Heart left ventricle (tissue), 13 donors: ENCODE measurements at regions not wholly inside any gene's neighbourhood (a gene's known extent, or its start where the extent isn't known, plus 50 kb on each side); places are given as distances from the start of the nearest gene placed in this dataset.

Source experiments
- CTCF ChIP-seq, 12 donors: fragments of 200-600 bp; sonication (generic) in 4 of 12; IDR thresholded peaks; one replicate each; pipeline versions ENCODE4 v1.5.0 to v1.8.0; 2018 to 2022; ENCODE audit warnings: antibody characterized with exemption in 12 of 12, mild to moderate bottlenecking in 5 of 12
- POLR2A ChIP-seq, 2 donors: fragments of 450-650 bp; IDR thresholded peaks; one replicate each; pipeline ENCODE4 v1.6.1; 2017; ENCODE audit warnings: antibody characterized with exemption in 2 of 2, mild to moderate bottlenecking in 2 of 2, moderate library complexity in 2 of 2
- donor health status: ischemic (EF 13 %, LVEDD 7.1; RV severe dilation, severe dysfunction).
- donor health status: DM: no; HTN: yes; CAD: no.
- donor health status: DM: no; HTN: no; CAD: no.
- donor health status: ischemic (EF 25% LVEDD 6.9; RV normal size, moderate dysfunction).
- donor health status: ischemic (EF 25% LVEDD 5.7; RV mildly dilated, moderate dysfunction).
- donor health status: ischemic (EF 35%, LVEDD 5.7; RV mildly dilated, moderate dysfunction).
- donor health status: nonischemic (EF 11% LVEDD 7.7; RV severe dilation, severe dysfunction).
- donor health status: DM: yes; HTN: yes; CAD: no.
- donor health status: PGD.
- donor health status: ischemic (EF 29% LVEDD 5.4; RV normal size, mild dysfunction).
- donor health status: nonischemic (EF 23%, LVEDD 6.1; RV moderate dilation, normal function).

DNA sequence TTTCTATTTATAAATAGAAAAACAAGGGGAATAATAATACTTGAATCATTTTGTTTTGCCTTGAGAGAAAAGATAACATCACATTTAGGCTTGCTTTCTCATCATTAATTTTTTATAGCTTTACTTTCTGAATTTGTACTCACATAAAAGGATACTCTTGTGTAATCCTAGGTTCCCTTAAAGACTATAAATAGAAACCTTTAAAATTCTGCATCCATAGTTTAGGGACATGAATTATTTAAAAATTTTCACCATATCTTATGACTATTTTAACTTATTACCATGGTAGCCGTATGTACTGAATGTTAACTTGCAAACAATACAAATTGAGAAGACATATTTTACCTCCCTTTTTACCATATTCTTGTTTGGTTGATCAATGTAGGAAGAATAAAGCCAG, 143.5 kb upstream of the CWC22 start:
- no peak for TF ChIP-seq POLR2A (IDR thresholded peaks at IDR 0.05)
- no peak for TF ChIP-seq CTCF (IDR thresholded peaks at IDR 0.05)
